GM20000 (cell line): ENCODE measurements at regions not wholly inside any gene's neighbourhood (a gene's known extent, or its start where the extent isn't known, plus 50 kb on each side); places are given as distances from the start of the nearest gene placed in this dataset.
"Not testable (repeated sequence)": the region's sequence is repeated elsewhere in the genome, so short reads cannot be mapped to it uniquely, and the experiment has no call there.

Experiments
- DNase-seq: peaks from one replicate; pipeline ENCODE4 v3.0.0; 2012; ENCODE audit warnings: low spot score
- CTCF ChIP-seq: IDR thresholded peaks from 2 replicates; pipeline ENCODE4 v1.5.1; 2012; ENCODE audit warnings: mild to moderate bottlenecking, control low read depth; ENCODE audit errors: extremely low read depth, missing control alignments

- no peak for DNase-seq
- TF ChIP-seq CTCF: no peak
Observed at GRCh38 chr7:115297656-115298055, 375.8 kb downstream of the MDFIC start.

GRCh38 chr7:115293628-115294240 lies 371.8 kb downstream of the MDFIC start:
- no peak for DNase-seq
- TF ChIP-seq CTCF: no peak

- DNase-seq: no peak
- TF ChIP-seq CTCF: no peak
Observed at GRCh38 chr7:115292381-115292780, 370.5 kb downstream of the MDFIC start.

- DNase-seq: no peak
- TF ChIP-seq CTCF: no peak
Observed at GRCh38 chr7:115289971-115290370, 368.1 kb downstream of the MDFIC start.

DNA sequence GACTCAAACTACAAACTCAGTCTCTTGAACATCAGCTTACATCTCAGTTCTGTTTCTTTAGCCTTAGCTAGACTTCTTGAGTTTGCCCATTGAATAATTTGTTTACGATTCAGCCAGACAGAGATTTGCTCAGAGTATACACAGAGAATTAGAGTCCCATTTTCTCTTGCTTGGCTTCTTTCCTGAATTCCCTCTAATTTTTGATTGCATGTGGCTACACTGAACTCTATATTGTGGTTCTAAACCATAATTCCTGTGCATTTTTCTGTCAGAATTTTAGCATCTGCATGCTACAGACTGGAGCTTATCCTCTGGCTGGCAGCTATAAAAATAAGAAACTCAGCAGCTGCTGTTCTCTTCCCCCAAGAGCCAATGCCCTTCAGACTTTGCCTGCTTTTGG lies 354.9 kb downstream of the MDFIC start:
- TF ChIP-seq CTCF: no peak
- no peak for DNase-seq

DNA sequence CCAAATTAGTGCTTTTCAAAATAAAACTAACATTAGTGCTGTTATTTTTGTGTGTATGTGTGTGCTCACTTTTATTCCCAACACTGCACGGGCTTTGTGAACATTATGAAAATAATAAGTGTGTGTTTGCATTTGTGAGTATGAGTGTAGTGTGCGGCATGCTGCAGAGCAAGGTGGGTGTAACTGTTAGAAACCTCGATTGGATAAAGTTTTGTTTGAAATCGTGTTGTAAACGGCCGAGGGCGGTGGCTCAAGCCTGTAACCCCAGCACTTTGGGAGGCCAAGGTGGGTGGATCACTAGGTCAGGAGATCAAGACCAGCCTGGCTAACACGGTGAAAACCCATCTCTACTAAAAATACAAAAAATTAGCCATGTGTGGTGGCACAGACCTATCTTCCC lies 352.0 kb downstream of the MDFIC start:
- not testable (repeated sequence) for DNase-seq

GRCh38 chr7:115273139-115273772 lies 351.4 kb downstream of the MDFIC start:
- TF ChIP-seq CTCF: no peak
- no peak for DNase-seq
